IMR-90 (cell line): ENCODE measurements at regions not wholly inside any gene's neighbourhood (a gene's known extent, or its start where the extent isn't known, plus 50 kb on each side); places are given as distances from the start of the nearest gene placed in this dataset.

ENCODE experiments used
- ATAC-seq: fragments of 200-7000 bp; cut with Tn5 transposase; 2 replicates; pipeline ENCODE4 v1.9.1; 2020; ENCODE audit warnings: low read depth, mild to moderate bottlenecking, moderate library complexity
- BruUV-seq: library from RNA; stranded (reverse); fragments of 400-500 nt; replicated peaks from 2 replicates; lab custom pipeline; 2021; lab: Mats Ljungman, UMichigan
- CTCF ChIA-PET: fragments of 300-600 bp; formaldehyde crosslinking; extraction: SDS; loops from one replicate; lab custom pipeline; 2021; ENCODE audit warnings: antibody characterized with exemption; lab: Yijun Ruan, JAX
- POLR2A ChIA-PET: fragments of 300-600 bp; sonication (Branson Sonifier 250); formaldehyde crosslinking; loops from one replicate; lab custom pipeline; 2022; ENCODE audit warnings: antibody characterized with exemption; ENCODE audit not compliant: unreplicated experiment; lab: Charles Lee
- DNase-seq: peaks from one replicate; pipeline ENCODE4 v3.0.0; 2013
- H2AFZ ChIP-seq: replicated peaks from 2 replicates; pipeline ENCODE3; 2013; ENCODE audit warnings: low read length, mild to moderate bottlenecking; ENCODE audit not compliant: poor library complexity
- H2AK5ac ChIP-seq: 2 replicates; pipeline ENCODE4 v1.6.1; 2013; ENCODE audit warnings: low read depth, low read length, inconsistent platforms
- H2AK9ac ChIP-seq: replicated peaks from 2 replicates; pipeline ENCODE3; 2013; ENCODE audit warnings: mild to moderate bottlenecking, low read depth, low read length, moderate library complexity; ENCODE audit not compliant: poor library complexity
- H2BK120ac ChIP-seq: 2 replicates; pipeline ENCODE4 v1.6.1; 2013; ENCODE audit warnings: low read depth, low read length, inconsistent platforms
- H2BK15ac ChIP-seq: 3 replicates; pipeline ENCODE4 v1.6.1; 2013; ENCODE audit warnings: low read depth, low read length, inconsistent platforms
- H2BK20ac ChIP-seq: 2 replicates; pipeline ENCODE4 v1.6.1; 2013; ENCODE audit warnings: low read depth, mild to moderate bottlenecking, inconsistent platforms, low read length, moderate library complexity
- H2BK5ac ChIP-seq: 2 replicates; pipeline ENCODE4 v1.6.1; 2013; ENCODE audit warnings: mild to moderate bottlenecking, low read depth, low read length, inconsistent platforms; ENCODE audit not compliant: poor library complexity, severe bottlenecking
- H3K14ac ChIP-seq: replicated peaks from 2 replicates; pipeline ENCODE4 v1.6.1; 2013; ENCODE audit warnings: low read depth, low read length, inconsistent platforms
- H3K18ac ChIP-seq: 2 replicates; pipeline ENCODE4 v1.6.1; 2013; ENCODE audit warnings: low read depth, low read length, control low read depth
- H3K23ac ChIP-seq: 2 replicates; pipeline ENCODE4 v1.6.1; 2013; ENCODE audit warnings: low read depth, low read length, inconsistent platforms
- H3K27ac ChIP-seq: 2 replicates; pipeline ENCODE4 v1.5.1; 2013; ENCODE audit warnings: mild to moderate bottlenecking, control low read depth, low read length; ENCODE audit not compliant: insufficient read depth
- H3K27me3 ChIP-seq: 2 replicates; pipeline ENCODE4 v1.6.1; 2013; ENCODE audit warnings: low read length; ENCODE audit not compliant: control insufficient read depth, insufficient read depth
- H3K36me3 ChIP-seq: 2 replicates; pipeline ENCODE4 v1.6.1; 2013; ENCODE audit warnings: low read length, mixed read lengths; ENCODE audit not compliant: control insufficient read depth, insufficient read depth
- H3K4ac ChIP-seq: 2 replicates; pipeline ENCODE4 v1.6.1; 2013; ENCODE audit warnings: low read depth, low read length, inconsistent platforms
- H3K4me1 ChIP-seq: 2 replicates; pipeline ENCODE4 v1.6.1; 2013; ENCODE audit warnings: low read length, mixed read lengths; ENCODE audit not compliant: control insufficient read depth, insufficient read depth
- H3K4me2 ChIP-seq: 2 replicates; pipeline ENCODE4 v1.6.1; 2013; ENCODE audit warnings: low read depth, mild to moderate bottlenecking, control low read depth, low read length, moderate library complexity
- H3K4me3 ChIP-seq: 2 replicates; pipeline ENCODE4 v1.5.1; 2013; ENCODE audit warnings: low read depth, mild to moderate bottlenecking, control low read depth, low read length, moderate library complexity; ENCODE audit not compliant: insufficient read depth
- H3K56ac ChIP-seq: 2 replicates; pipeline ENCODE4 v1.6.1; 2013; ENCODE audit warnings: low read length, inconsistent platforms; ENCODE audit not compliant: insufficient read depth; ENCODE audit errors: extremely low read depth
- H3K79me1 ChIP-seq, 2 experiments: 2 replicates each; pipeline ENCODE4 v1.6.1; 2013; ENCODE audit warnings: low read length in 2 of 2, inconsistent platforms in 1 of 2, low read depth in 1 of 2
- H3K9ac ChIP-seq: 2 replicates; pipeline ENCODE4 v1.6.1; 2013; ENCODE audit warnings: low read depth, low read length, control low read depth
- H3K9me1 ChIP-seq: 2 replicates; pipeline ENCODE4 v1.6.1; 2013; ENCODE audit warnings: low read length, inconsistent platforms; ENCODE audit not compliant: insufficient read depth
- H3K9me3 ChIP-seq: 2 replicates; pipeline ENCODE4 v1.6.1; 2013; ENCODE audit warnings: low read length; ENCODE audit not compliant: control insufficient read depth, insufficient read depth
- H4K20me1 ChIP-seq: 2 replicates; pipeline ENCODE4 v1.6.1; 2013; ENCODE audit warnings: low read length, inconsistent platforms; ENCODE audit not compliant: insufficient read depth
- H4K5ac ChIP-seq: 2 replicates; pipeline ENCODE4 v1.6.1; 2013; ENCODE audit warnings: mild to moderate bottlenecking, low read depth, low read length, control low read depth
- H4K8ac ChIP-seq, 2 experiments: 2 replicates each; pipeline ENCODE4 v1.6.1; 2013; ENCODE audit warnings: low read depth in 2 of 2, low read length in 2 of 2, control low read depth in 1 of 2, inconsistent platforms in 1 of 2
- H4K91ac ChIP-seq: 2 replicates; pipeline ENCODE4 v1.6.1; 2013; ENCODE audit warnings: low read depth, low read length, inconsistent platforms; ENCODE audit not compliant: insufficient read depth
- BHLHE40 ChIP-seq: fragments of 150-350 bp; IDR thresholded peaks from 2 replicates; pipeline ENCODE4 v1.6.1; 2016; ENCODE audit warnings: mild to moderate bottlenecking, low read depth, low read length
- CEBPB ChIP-seq: IDR thresholded peaks from 2 replicates; pipeline ENCODE4 v1.6.1; 2012; ENCODE audit warnings: low read depth, low read length, improper control_type of control experiment
- CHD1 ChIP-seq: IDR thresholded peaks from 2 replicates; pipeline ENCODE4 v1.6.1; 2012; ENCODE audit warnings: low read depth, low read length, improper control_type of control experiment
- CTCF ChIP-seq: conservative IDR thresholded peaks from 2 replicates; pipeline ENCODE4 v1.5.1; 2012; ENCODE audit warnings: mild to moderate bottlenecking, low read depth, low read length, improper control_type of control experiment
- ELK1 ChIP-seq: fragments of 150-350 bp; IDR thresholded peaks from 2 replicates; pipeline ENCODE4 v1.6.1; 2016; ENCODE audit warnings: low read depth, mild to moderate bottlenecking, low read length, moderate library complexity, borderline replicate concordance
- FOS ChIP-seq: fragments of 150-350 bp; IDR thresholded peaks from 2 replicates; pipeline ENCODE4 v1.6.1; 2016; ENCODE audit warnings: low read depth, low read length
- MAFK ChIP-seq: IDR thresholded peaks from 2 replicates; pipeline ENCODE4 v1.6.1; 2012; ENCODE audit warnings: low read depth, low read length, improper control_type of control experiment
- MAZ ChIP-seq: IDR thresholded peaks from 2 replicates; pipeline ENCODE4 v1.6.1; 2012; ENCODE audit warnings: low read depth, mild to moderate bottlenecking, low read length, improper control_type of control experiment, moderate library complexity, borderline replicate concordance
- MXI1 ChIP-seq: IDR thresholded peaks from 2 replicates; pipeline ENCODE4 v1.6.1; 2012; ENCODE audit warnings: low read depth, mild to moderate bottlenecking, low read length, moderate library complexity, borderline replicate concordance
- NFE2L2 ChIP-seq: fragments of 150-350 bp; IDR thresholded peaks from 2 replicates; pipeline ENCODE4 v1.6.1; 2016; ENCODE audit warnings: low read depth, mild to moderate bottlenecking, low read length
- POLR2A ChIP-seq: IDR thresholded peaks from 2 replicates; pipeline ENCODE4 v1.6.1; 2012; ENCODE audit warnings: mild to moderate bottlenecking, low read depth, low read length
- RAD21 ChIP-seq: IDR thresholded peaks from 2 replicates; pipeline ENCODE4 v1.6.1; 2012; ENCODE audit warnings: low read length, improper control_type of control experiment
- RCOR1 ChIP-seq: IDR thresholded peaks from 2 replicates; pipeline ENCODE4 v1.6.1; 2012; ENCODE audit warnings: mild to moderate bottlenecking, low read length, improper control_type of control experiment; ENCODE audit not compliant: insufficient replicate concordance
- RFX5 ChIP-seq: IDR thresholded peaks from 2 replicates; pipeline ENCODE4 v1.8.0; 2012; ENCODE audit warnings: low read depth, mild to moderate bottlenecking, low read length, moderate library complexity
- SMC3 ChIP-seq: fragments of 150-350 bp; IDR thresholded peaks from 2 replicates; pipeline ENCODE4 v1.6.1; 2016; ENCODE audit warnings: low read depth, mild to moderate bottlenecking, antibody characterized with exemption, low read length, moderate library complexity
- USF2 ChIP-seq: fragments of 150-350 bp; IDR thresholded peaks from 2 replicates; pipeline ENCODE4 v1.6.1; 2017; ENCODE audit warnings: mild to moderate bottlenecking, antibody characterized with exemption, low read length, low read depth
- dilution Hi-C: fragments of 300-500 bp; cut with HindIII; formaldehyde crosslinking; loops from one replicate; pipeline ENCODE4 v1.14.3; 2018; ENCODE audit warnings: low sequenced_read_pairs; ENCODE audit not compliant: unreplicated experiment
- in situ Hi-C: fragments of 300-500 bp; cut with MboI; formaldehyde crosslinking; loops from 3 replicates; pipeline ENCODE4 v1.14.3; 2019; ENCODE audit warnings: low sequenced_read_pairs, inconsistent platforms, mixed read lengths
- intact Hi-C: fragments of 100-400 bp; cut with micrococcal nuclease; formaldehyde crosslinking; loops from 2 replicates; pipeline ENCODE4 v1.10.0; 2022

GRCh38 chrX:28205126-28205525, 223.9 kb upstream of the DCAF8L1 start:
- Histone ChIP-seq H3K23ac (no peak overlapping the region), H3K4ac (no peak overlapping the region), H3K18ac (no peak overlapping the region), H4K8ac (no peak overlapping the region), H3K27ac (no peak overlapping the region), H3K9me3 (no peaks in the 10 kb centered on the region), H2BK5ac (no peak overlapping the region), H4K91ac (no peak overlapping the region), H3K4me1 (no peaks in the 10 kb centered on the region), H3K27me3 (no peaks in the 10 kb centered on the region), H2AK9ac (no peak overlapping the region), H3K36me3 (no peaks in the 10 kb centered on the region), H2AK5ac (no peak overlapping the region), H3K14ac (no peak overlapping the region), H3K9me1 (no peaks in the 10 kb centered on the region), H2BK120ac (no peak overlapping the region), H3K9ac (no peak overlapping the region), H3K4me2 (no peak overlapping the region), H3K79me1 (no peaks in the 10 kb centered on the region), H2BK20ac (no peak overlapping the region), H3K4me3 (no peak overlapping the region), H3K56ac (no peak overlapping the region), H2BK15ac (no peak overlapping the region), H4K20me1 (no peaks in the 10 kb centered on the region), H4K5ac (no peak overlapping the region), H2AFZ (no peak overlapping the region)
- dilution Hi-C loops = no loop called here
- intact Hi-C loops = no loop called here
- no TSS peak for BruUV-seq
- no peak for DNase-seq
- no peak for ATAC-seq
- in situ Hi-C loops = no loop called here
- ChIA-PET CTCF (no interaction called here), POLR2A (no interaction called here)
- no peak for TF ChIP-seq CEBPB
- TF ChIP-seq MAFK = no peak
- no peak for TF ChIP-seq NFE2L2
- TF ChIP-seq RFX5 = no peak
- TF ChIP-seq FOS = no peak
- TF ChIP-seq ELK1 = no peak
- no peak for TF ChIP-seq USF2
- TF ChIP-seq MAZ = no peak
- TF ChIP-seq SMC3 = no peak
- no peak for TF ChIP-seq BHLHE40
- TF ChIP-seq RAD21 = no peak
- no peak for TF ChIP-seq POLR2A
- TF ChIP-seq CTCF = no peak
- TF ChIP-seq CHD1 = no peak
- TF ChIP-seq MXI1 = no peak
- TF ChIP-seq RCOR1 = no peak
